ENCODE measurements at regions not wholly inside any gene's neighbourhood (a gene's known extent, or its start where the extent isn't known, plus 50 kb on each side); places are given as distances from the start of the nearest gene placed in this dataset.

- TF ChIP-seq CTCF (IDR thresholded peaks at IDR 0.05; ENCODE audit: insufficient read depth, low read length, poor library complexity, severe bottlenecking): no peak
- no peak for DNase-seq (ENCODE audit: extremely low read depth, insufficient read length)
- Histone ChIP-seq H3K36me3 (ENCODE audit: control insufficient read depth, insufficient read depth, low read length) (no peaks in the 10 kb centered on the region), H3K4me3 (replicated peaks; ENCODE audit: low read depth, low read length) (no peak overlapping the region), H3K27me3 (replicated peaks; ENCODE audit: control insufficient read depth, insufficient read depth, low read length) (no peaks in the 10 kb centered on the region; the same call in 1 of the 2 replicates)
Measured at GRCh38 chr2:19478409-19478808, 120.0 kb upstream of the OSR1 start.

- no peak for TF ChIP-seq CTCF (IDR thresholded peaks at IDR 0.05; ENCODE audit: insufficient read depth, low read length, poor library complexity, severe bottlenecking)
- no peak for DNase-seq (ENCODE audit: extremely low read depth, insufficient read length)
- Histone ChIP-seq H3K4me3 (replicated peaks; ENCODE audit: low read depth, low read length) (no peak overlapping the region), H3K27me3 (replicated peaks; ENCODE audit: control insufficient read depth, insufficient read depth, low read length) (no peaks in the 10 kb centered on the region; the same call in 1 of the 2 replicates), H3K36me3 (ENCODE audit: control insufficient read depth, insufficient read depth, low read length) (no peaks in the 10 kb centered on the region)
Measured at GRCh38 chr2:19476327-19476726, 117.9 kb upstream of the OSR1 start.

GRCh38 chr2:19474128-19474527 is 115.7 kb upstream of the OSR1 start:
- Histone ChIP-seq H3K27me3 (replicated peaks; ENCODE audit: control insufficient read depth, insufficient read depth, low read length) (no peaks in the 10 kb centered on the region; the same call in 1 of the 2 replicates), H3K36me3 (ENCODE audit: control insufficient read depth, insufficient read depth, low read length) (no peaks in the 10 kb centered on the region), H3K4me3 (replicated peaks; ENCODE audit: low read depth, low read length) (no peak overlapping the region)
- TF ChIP-seq CTCF (IDR thresholded peaks at IDR 0.05; ENCODE audit: insufficient read depth, low read length, poor library complexity, severe bottlenecking): no peak
- peak; percentile 40 for DNase-seq (ENCODE audit: extremely low read depth, insufficient read length)

GRCh38 chr2:19473350-19473749 is 114.9 kb upstream of the OSR1 start:
- no peaks in the 10 kb centered on the region for H3K36me3 ChIP-seq (ENCODE audit: control insufficient read depth, insufficient read depth, low read length)
- no peak overlapping the region for H3K4me3 ChIP-seq (replicated peaks; ENCODE audit: low read depth, low read length)
- DNase-seq (ENCODE audit: extremely low read depth, insufficient read length): no peak
- H3K27me3 ChIP-seq (replicated peaks; ENCODE audit: control insufficient read depth, insufficient read depth, low read length): no peaks in the 10 kb centered on the region; the same call in 1 of the 2 replicates
- no peak for TF ChIP-seq CTCF (IDR thresholded peaks at IDR 0.05; ENCODE audit: insufficient read depth, low read length, poor library complexity, severe bottlenecking)

- H3K4me3 ChIP-seq (replicated peaks; ENCODE audit: low read depth, low read length): no peak overlapping the region
- no peaks in the 10 kb centered on the region for H3K36me3 ChIP-seq (ENCODE audit: control insufficient read depth, insufficient read depth, low read length)
- no peak for DNase-seq (ENCODE audit: extremely low read depth, insufficient read length)
- no peak for TF ChIP-seq CTCF (IDR thresholded peaks at IDR 0.05; ENCODE audit: insufficient read depth, low read length, poor library complexity, severe bottlenecking)
- no peaks in the 10 kb centered on the region; the same call in 1 of the 2 replicates for H3K27me3 ChIP-seq (replicated peaks; ENCODE audit: control insufficient read depth, insufficient read depth, low read length)
Measured at GRCh38 chr2:19472391-19472978, 114.1 kb upstream of the OSR1 start.

- Histone ChIP-seq H3K4me3 (replicated peaks; ENCODE audit: low read depth, low read length) (no peak overlapping the region), H3K27me3 (replicated peaks; ENCODE audit: control insufficient read depth, insufficient read depth, low read length) (no peaks in the 10 kb centered on the region; the same call in 1 of the 2 replicates), H3K36me3 (ENCODE audit: control insufficient read depth, insufficient read depth, low read length) (no peaks in the 10 kb centered on the region)
- DNase-seq (ENCODE audit: extremely low read depth, insufficient read length): no peak
- TF ChIP-seq CTCF (IDR thresholded peaks at IDR 0.05; ENCODE audit: insufficient read depth, low read length, poor library complexity, severe bottlenecking): no peak
Measured at GRCh38 chr2:19471491-19471890, 113.1 kb upstream of the OSR1 start.
